H9 (cell line): ENCODE measurements at regions not wholly inside any gene's neighbourhood (a gene's known extent, or its start where the extent isn't known, plus 50 kb on each side); places are given as distances from the start of the nearest gene placed in this dataset.

Experiments
- DNase-seq: peaks from one replicate; pipeline ENCODE4 v3.0.0-alpha.2; 2017
- H2AFZ ChIP-seq: one replicate; pipeline ENCODE4 v1.6.1; 2013; ENCODE audit warnings: mild to moderate bottlenecking, low read length, control low read depth, moderate library complexity
- H2AK5ac ChIP-seq: 2 replicates; pipeline ENCODE4 v1.6.1; 2013; ENCODE audit warnings: low read length, control low read depth, mixed read lengths; ENCODE audit not compliant: insufficient read length
- H2BK120ac ChIP-seq: one replicate; pipeline ENCODE4 v1.6.1; 2013; ENCODE audit warnings: low read depth, mild to moderate bottlenecking, low read length, control low read depth, inconsistent platforms; ENCODE audit not compliant: poor library complexity, severe bottlenecking
- H2BK12ac ChIP-seq: 2 replicates; pipeline ENCODE4 v1.6.1; 2013; ENCODE audit warnings: low read length, control low read depth, mixed read lengths, low read depth; ENCODE audit not compliant: insufficient read length
- H2BK15ac ChIP-seq: 2 replicates; pipeline ENCODE4 v1.6.1; 2013; ENCODE audit warnings: low read depth, low read length, control low read depth
- H2BK20ac ChIP-seq: one replicate; pipeline ENCODE4 v1.6.1; 2013; ENCODE audit warnings: low read depth, mild to moderate bottlenecking, low read length, control low read depth, inconsistent platforms; ENCODE audit not compliant: poor library complexity, severe bottlenecking
- H2BK5ac ChIP-seq: 2 replicates; pipeline ENCODE4 v1.6.1; 2013; ENCODE audit warnings: low read length, control low read depth, mixed read lengths; ENCODE audit not compliant: insufficient read length
- H3K14ac ChIP-seq: 2 replicates; pipeline ENCODE4 v1.6.1; 2013; ENCODE audit warnings: low read length, control low read depth; ENCODE audit not compliant: insufficient read depth
- H3K18ac ChIP-seq: 2 replicates; pipeline ENCODE4 v1.6.1; 2013; ENCODE audit warnings: low read depth, mild to moderate bottlenecking, mixed read lengths, low read length, control low read depth; ENCODE audit not compliant: insufficient read length
- H3K23ac ChIP-seq: 2 replicates; pipeline ENCODE4 v1.6.1; 2013; ENCODE audit warnings: low read length, control low read depth, mixed read lengths, low read depth; ENCODE audit not compliant: insufficient read length
- H3K23me2 ChIP-seq: 2 replicates; pipeline ENCODE4 v1.6.1; 2013; ENCODE audit warnings: low read depth, mild to moderate bottlenecking, mixed read lengths, low read length, control low read depth; ENCODE audit not compliant: insufficient read length, poor library complexity, severe bottlenecking
- H3K27ac ChIP-seq: 2 replicates; pipeline ENCODE4 v1.5.1; 2013; ENCODE audit warnings: low read length, control low read depth, mixed read lengths, low read depth; ENCODE audit not compliant: insufficient read length
- H3K27me3 ChIP-seq: 2 replicates; pipeline ENCODE4 v1.6.1; 2013; ENCODE audit warnings: low read length, control low read depth, inconsistent platforms; ENCODE audit not compliant: insufficient read depth
- H3K4ac ChIP-seq: 2 replicates; pipeline ENCODE4 v1.6.1; 2013; ENCODE audit warnings: low read depth, mild to moderate bottlenecking, control low read depth, inconsistent platforms, low read length, moderate library complexity
- H3K4me1 ChIP-seq: 2 replicates; pipeline ENCODE4 v1.6.1; 2013; ENCODE audit warnings: low read length, control low read depth, inconsistent platforms; ENCODE audit not compliant: insufficient read depth
- H3K4me2 ChIP-seq: 2 replicates; pipeline ENCODE4 v1.6.1; 2013; ENCODE audit warnings: low read length, control low read depth, mixed read lengths; ENCODE audit not compliant: insufficient read length, insufficient read depth
- H3K56ac ChIP-seq: 2 replicates; pipeline ENCODE4 v1.6.1; 2013; ENCODE audit warnings: low read depth, mild to moderate bottlenecking, mixed read lengths, low read length, control low read depth; ENCODE audit not compliant: insufficient read length
- H3K79me1 ChIP-seq: 2 replicates; pipeline ENCODE4 v1.6.1; 2013; ENCODE audit warnings: low read depth, mild to moderate bottlenecking, moderate library complexity, low read length, control low read depth, inconsistent platforms; ENCODE audit not compliant: insufficient read depth, poor library complexity, severe bottlenecking
- H3K79me2 ChIP-seq: 2 replicates; pipeline ENCODE4 v1.6.1; 2013; ENCODE audit warnings: low read length, control low read depth, inconsistent platforms; ENCODE audit not compliant: insufficient read depth
- H3K9ac ChIP-seq: 2 replicates; pipeline ENCODE4 v1.6.1; 2013; ENCODE audit warnings: low read length, control low read depth, mixed read lengths; ENCODE audit not compliant: insufficient read length; ENCODE audit errors: extremely low read depth
- H3K9me3 ChIP-seq: one replicate; pipeline ENCODE4 v1.6.1; 2013; ENCODE audit warnings: low read depth, low read length, inconsistent platforms; ENCODE audit not compliant: control insufficient read depth
- H3T11ph ChIP-seq: one replicate; pipeline ENCODE4 v1.6.1; 2013; ENCODE audit warnings: mild to moderate bottlenecking, low read length, control low read depth, inconsistent platforms
- H4K20me1 ChIP-seq: one replicate; pipeline ENCODE4 v1.6.1; 2013; ENCODE audit not compliant: control insufficient read depth, insufficient read length, insufficient read depth
- H4K5ac ChIP-seq: 2 replicates; pipeline ENCODE4 v1.6.1; 2013; ENCODE audit warnings: low read depth, mild to moderate bottlenecking, mixed read lengths, low read length, control low read depth; ENCODE audit not compliant: insufficient read length
- H4K8ac ChIP-seq: replicated peaks from 2 replicates; pipeline ENCODE4 v1.6.1; 2013; ENCODE audit warnings: low read length, control low read depth, mixed read lengths, low read depth; ENCODE audit not compliant: insufficient read length
- H4K91ac ChIP-seq: 2 replicates; pipeline ENCODE4 v1.6.1; 2013; ENCODE audit warnings: low read depth, mild to moderate bottlenecking, moderate library complexity, mixed read lengths, low read length, control low read depth; ENCODE audit not compliant: insufficient read length
- H3K27ac Mint-ChIP-seq, 3 experiments: 2 replicates in 2 of 3; 3 replicates in 1 of 3; pipeline ENCODE4 v1.8.0; 2020 to 2021; ENCODE audit warnings: mixed read lengths in 3 of 3, mild to moderate bottlenecking in 1 of 3, moderate library complexity in 1 of 3
- H3K27me3 Mint-ChIP-seq: 2 replicates; pipeline ENCODE4 v1.8.0; 2021; ENCODE audit warnings: low read depth, mild to moderate bottlenecking, moderate library complexity, mixed read lengths
- H3K36me3 Mint-ChIP-seq, 3 experiments: 2 replicates in 2 of 3; 3 replicates in 1 of 3; pipeline ENCODE4 v1.8.0; 2020 to 2021; ENCODE audit warnings: low read depth in 3 of 3, mixed read lengths in 3 of 3; ENCODE audit not compliant: insufficient read depth in 1 of 3
- H3K4me1 Mint-ChIP-seq, 2 experiments: 2 replicates each; pipeline ENCODE4 v1.8.0; 2020; ENCODE audit warnings: mixed read lengths in 2 of 2
- H3K4me3 Mint-ChIP-seq, 2 experiments: 2 replicates in 1 of 2; 3 replicates in 1 of 2; pipeline ENCODE4 v1.8.0; 2020 to 2021; ENCODE audit warnings: mild to moderate bottlenecking in 2 of 2, mixed read lengths in 2 of 2, moderate library complexity in 1 of 2
- H3K9me3 Mint-ChIP-seq, 2 experiments: 2 replicates in 1 of 2; 3 replicates in 1 of 2; pipeline ENCODE4 v1.8.0; 2020; ENCODE audit warnings: mild to moderate bottlenecking in 2 of 2, mixed read lengths in 2 of 2, moderate library complexity in 1 of 2
- whole genome bisulfite sequencing: extraction: QIAGEN DNeasy Blood & Tissue Kit; methylation state at CpG from one replicate; pipeline ENCODE4 v1.1.7; 2013; ENCODE audit warnings: missing lambda C conversion rate, low lambda C conversion rate, mixed read lengths; ENCODE audit not compliant: insufficient read length; ENCODE audit errors: extremely low coverage; 5-methylcytosine and 5-hydroxymethylcytosine counted together
- TF ChIP-seq, protein P1 (sequence below): fragments of 200-600 bp; sonication (generic); conservative IDR thresholded peaks from 3 replicates; pipeline ENCODE4 v1.8.0; 2021; ENCODE audit warnings: antibody characterized with exemption, mild to moderate bottlenecking

DNA sequence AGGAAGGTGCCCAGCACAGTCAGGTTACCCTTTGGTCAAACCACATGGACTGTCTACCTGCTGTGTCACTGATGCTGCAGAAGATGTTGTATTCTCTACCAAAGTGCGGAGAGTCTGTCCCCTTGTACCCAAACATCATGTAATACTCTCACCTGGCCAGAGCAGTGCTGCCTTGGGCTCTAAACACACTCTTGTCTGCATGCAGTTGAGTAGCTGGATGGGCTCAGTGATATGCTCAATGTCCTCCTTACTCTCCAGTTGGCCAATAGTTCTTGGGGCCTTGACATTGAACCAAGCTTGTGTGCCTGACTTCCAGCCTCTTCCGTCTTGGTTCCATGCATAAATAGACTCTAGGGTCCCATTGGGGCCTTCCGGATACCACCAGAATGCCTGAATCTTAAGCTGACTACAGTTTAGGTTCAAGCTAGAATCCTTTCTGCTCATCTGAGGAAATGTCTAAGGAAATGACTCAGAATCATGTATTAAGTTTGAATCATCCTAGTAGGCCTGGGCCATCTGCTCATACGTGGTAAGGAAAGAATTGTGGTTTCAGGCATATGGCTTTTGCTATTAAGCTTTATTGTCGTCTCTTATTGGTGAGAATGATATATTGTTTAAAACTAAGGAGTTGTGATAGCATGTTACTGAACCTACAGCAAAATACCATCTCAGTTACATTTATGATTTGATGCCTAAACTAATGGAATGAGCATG is 118.0 kb downstream of the OTUD1 start:
- Mint-ChIP-seq H3K4me1 (no peaks in the 10 kb centered on the region), H3K9me3 (peaks cover 6 to 11% of the 10 kb centered on the region in 2 experiments; a peak in 4 of 5 replicates), H3K27ac (no peak overlapping the region; a peak in 1 of 7 replicates), H3K4me3 (no peak overlapping the region), H3K27me3 (0 out of 2 replicates have a peak, but pooled peaks cover 2% of the 10 kb centered on the region), H3K36me3 (peaks cover 0 to 5% (median 0%) of the 10 kb centered on the region in 3 experiments; a peak in 1 of 7 replicates)
- Histone ChIP-seq H3K27ac (no peak overlapping the region), H2BK20ac (no peak overlapping the region), H3K23me2 (no peaks in the 10 kb centered on the region), H3K23ac (no peak overlapping the region), H4K5ac (no peak overlapping the region), H4K91ac (no peak overlapping the region), H3K79me1 (no peaks in the 10 kb centered on the region), H3K79me2 (no peaks in the 10 kb centered on the region), H2BK5ac (no peak overlapping the region), H4K20me1 (no peaks in the 10 kb centered on the region), H2BK120ac (no peak overlapping the region), H2BK15ac (no peak overlapping the region), H2BK12ac (no peak overlapping the region), H3K9ac (no peak overlapping the region), H3K27me3 (no peaks in the 10 kb centered on the region), H3K4ac (no peak overlapping the region), H3K14ac (no peak overlapping the region), H4K8ac (no peak overlapping the region), H3K4me2 (no peak overlapping the region), H3K18ac (no peak overlapping the region), H3K56ac (no peak overlapping the region), H2AFZ (no peak overlapping the region), H2AK5ac (no peak overlapping the region), H3K4me1 (no peaks in the 10 kb centered on the region), H3K9me3 (no peaks in the 10 kb centered on the region), H3T11ph (no peak overlapping the region)
- DNase-seq: no peak
- WGBS: no CpG with 5 or more reads among the region's 5 CpGs
- TF ChIP-seq, protein P1, sequence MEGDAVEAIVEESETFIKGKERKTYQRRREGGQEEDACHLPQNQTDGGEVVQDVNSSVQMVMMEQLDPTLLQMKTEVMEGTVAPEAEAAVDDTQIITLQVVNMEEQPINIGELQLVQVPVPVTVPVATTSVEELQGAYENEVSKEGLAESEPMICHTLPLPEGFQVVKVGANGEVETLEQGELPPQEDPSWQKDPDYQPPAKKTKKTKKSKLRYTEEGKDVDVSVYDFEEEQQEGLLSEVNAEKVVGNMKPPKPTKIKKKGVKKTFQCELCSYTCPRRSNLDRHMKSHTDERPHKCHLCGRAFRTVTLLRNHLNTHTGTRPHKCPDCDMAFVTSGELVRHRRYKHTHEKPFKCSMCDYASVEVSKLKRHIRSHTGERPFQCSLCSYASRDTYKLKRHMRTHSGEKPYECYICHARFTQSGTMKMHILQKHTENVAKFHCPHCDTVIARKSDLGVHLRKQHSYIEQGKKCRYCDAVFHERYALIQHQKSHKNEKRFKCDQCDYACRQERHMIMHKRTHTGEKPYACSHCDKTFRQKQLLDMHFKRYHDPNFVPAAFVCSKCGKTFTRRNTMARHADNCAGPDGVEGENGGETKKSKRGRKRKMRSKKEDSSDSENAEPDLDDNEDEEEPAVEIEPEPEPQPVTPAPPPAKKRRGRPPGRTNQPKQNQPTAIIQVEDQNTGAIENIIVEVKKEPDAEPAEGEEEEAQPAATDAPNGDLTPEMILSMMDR: no peak
